ENCODE measurements at regions not wholly inside any gene's neighbourhood (a gene's known extent, or its start where the extent isn't known, plus 50 kb on each side); places are given as distances from the start of the nearest gene placed in this dataset.

- peak; percentile 87 for TF ChIP-seq HDAC2 (IDR thresholded peaks at IDR 0.05)
- no peak for TF ChIP-seq GTF2A2 (tag; IDR thresholded peaks at IDR 0.05)
- TF ChIP-seq CAMTA2 (CRISPR knock-in tag; conservative IDR thresholded peaks at IDR 0.05): no peak
- peak; percentile 89; the same call in 1 of the 2 replicates for TF ChIP-seq ZNF609 (CRISPR knock-in tag; IDR thresholded peaks at IDR 0.05; ENCODE audit: borderline replicate concordance)
- no peak for TF ChIP-seq RHOXF2B (CRISPR knock-in tag; conservative IDR thresholded peaks at IDR 0.05)
- peak; percentile 69; the same call in 1 of the 2 replicates for TF ChIP-seq CREB1 (IDR thresholded peaks at IDR 0.05)
- TF ChIP-seq CREB1 (CRISPR knock-in tag; IDR thresholded peaks at IDR 0.05): peak; percentile 73
- peak; percentile 72; the same call in 1 of the 2 replicates for TF ChIP-seq TARDBP (IDR thresholded peaks at IDR 0.05)
- TF ChIP-seq HNRNPLL (IDR thresholded peaks at IDR 0.05; ENCODE audit: low read depth, low read length, poor library complexity, severe bottlenecking): peak; percentile 42
- TF ChIP-seq FOXO4 (CRISPR knock-in tag; IDR thresholded peaks at IDR 0.05): no peak
- TF ChIP-seq ZFP36 (IDR thresholded peaks at IDR 0.05; ENCODE audit: low read depth, low read length, partially characterized antibody): peak; percentile 96
- TF ChIP-seq ZNF174 (CRISPR knock-in tag; IDR thresholded peaks at IDR 0.05): no peak
- no peak for TF ChIP-seq BRCA1 (IDR thresholded peaks at IDR 0.05)
- no peak for TF ChIP-seq BRCA1 (CRISPR knock-in tag; IDR thresholded peaks at IDR 0.05)
- peak; percentile 82 for TF ChIP-seq BCOR (IDR thresholded peaks at IDR 0.05)
- TF ChIP-seq ZNF699 (CRISPR knock-in tag; IDR thresholded peaks at IDR 0.05; ENCODE audit: insufficient replicate concordance): no peak
- TF ChIP-seq TAF7 (tag; IDR thresholded peaks at IDR 0.05): no peak
- no peak for TF ChIP-seq BMI1 (IDR thresholded peaks at IDR 0.05; ENCODE audit: low read length)
- TF ChIP-seq KLF13 (tag; IDR thresholded peaks at IDR 0.05; ENCODE audit: borderline replicate concordance, low read depth): peak; percentile 49; the same call in 1 of the 2 replicates
- no peak for TF ChIP-seq ATF2 (CRISPR knock-in tag; IDR thresholded peaks at IDR 0.05)
- TF ChIP-seq NCOA1 (IDR thresholded peaks at IDR 0.05; ENCODE audit: low read depth): 0 out of 2 replicates have a peak, but pooled peaks have one; percentile 64
- peak; percentile 96 for TF ChIP-seq DPF2 (IDR thresholded peaks at IDR 0.05)
- TF ChIP-seq RNF2 (IDR thresholded peaks at IDR 0.05): peak; percentile 88
- TF ChIP-seq EP400 (IDR thresholded peaks at IDR 0.05): no peak
- peak; percentile 71 for TF ChIP-seq ETV5 (CRISPR knock-in tag; IDR thresholded peaks at IDR 0.05; ENCODE audit: low read depth)
- no peak for TF ChIP-seq ZC3H8 (IDR thresholded peaks at IDR 0.05)
Observed at GRCh38 chr6:7468382-7469081, 72.9 kb upstream of the DSP start (continued).

All from K562 (cell line).